HT1080 (cell line): ENCODE measurements at regions not wholly inside any gene's neighbourhood (a gene's known extent, or its start where the extent isn't known, plus 50 kb on each side); places are given as distances from the start of the nearest gene placed in this dataset.

Experiments used
- DNase-seq: peaks from one replicate; pipeline ENCODE4 v3.0.0-alpha.2; 2015; ENCODE audit warnings: low read depth

- DNase-seq = peak; percentile 42
Measured at GRCh38 chrX:94341730-94342129, 667.7 kb downstream of the FAM133A start.

GRCh38 chrX:94361241-94361640 is 687.2 kb downstream of the FAM133A start:
- no peak for DNase-seq

- DNase-seq = no peak
Measured at GRCh38 chrX:94365736-94366135, 691.7 kb downstream of the FAM133A start.

GRCh38 chrX:94366616-94367015 is 692.6 kb downstream of the FAM133A start:
- DNase-seq = no peak

- no peak for DNase-seq
Measured at GRCh38 chrX:94389044-94389443, 715.0 kb downstream of the FAM133A start.

GRCh38 chrX:94400488-94400887 is 726.5 kb downstream of the FAM133A start:
- DNase-seq = peak; percentile 32

- no peak for DNase-seq
Measured at GRCh38 chrX:94401426-94401825, 727.4 kb downstream of the FAM133A start.

- no peak for DNase-seq
Measured at GRCh38 chrX:94414746-94415145, 740.7 kb downstream of the FAM133A start.

GRCh38 chrX:94418065-94418464 is 744.1 kb downstream of the FAM133A start:
- DNase-seq = no peak

GRCh38 chrX:94424456-94424855 is 750.5 kb downstream of the FAM133A start:
- no peak for DNase-seq

GRCh38 chrX:94430091-94430490 is 756.1 kb downstream of the FAM133A start:
- no peak for DNase-seq

- no peak for DNase-seq
Measured at GRCh38 chrX:94435799-94436198, 761.8 kb downstream of the FAM133A start.

GRCh38 chrX:94454159-94454558 is 780.2 kb downstream of the FAM133A start:
- DNase-seq = no peak

GRCh38 chrX:94454606-94455005 is 780.6 kb downstream of the FAM133A start:
- DNase-seq = no peak

GRCh38 chrX:94455782-94456181 is 781.8 kb downstream of the FAM133A start:
- DNase-seq = no peak

- DNase-seq = no peak
Measured at GRCh38 chrX:94492541-94492940, 818.5 kb downstream of the FAM133A start.

GRCh38 chrX:94493405-94493804 is 819.4 kb downstream of the FAM133A start:
- no peak for DNase-seq

GRCh38 chrX:94511564-94511963 is 837.6 kb downstream of the FAM133A start:
- DNase-seq = no peak

- no peak for DNase-seq
Measured at GRCh38 chrX:94515009-94515408, 841.0 kb downstream of the FAM133A start.

- DNase-seq = peak; percentile 4
Measured at GRCh38 chrX:94524867-94525266, 850.9 kb downstream of the FAM133A start.

- no peak for DNase-seq
Measured at GRCh38 chrX:94545722-94546121, 871.7 kb downstream of the FAM133A start.

GRCh38 chrX:94551831-94552230 is 877.8 kb downstream of the FAM133A start:
- DNase-seq = peak; percentile 20

- peak; percentile 28 for DNase-seq
Measured at GRCh38 chrX:94560930-94561329, 886.9 kb downstream of the FAM133A start.

GRCh38 chrX:94576367-94577004 is 902.5 kb downstream of the FAM133A start:
- no peak for DNase-seq
